HG03103 (cell line): ENCODE measurements at regions not wholly inside any gene's neighbourhood (a gene's known extent, or its start where the extent isn't known, plus 50 kb on each side); places are given as distances from the start of the nearest gene placed in this dataset.

Experiments used
- ATAC-seq: cut with Tn5 transposase; IDR thresholded peaks from one replicate; pipeline ENCODE4 v1.9.1; 2021; ENCODE audit warnings: low read depth; ENCODE audit not compliant: unreplicated experiment

GRCh38 chr3:181660337-181660736, 51.4 kb upstream of the SOX2 start:
- no peak for ATAC-seq

GRCh38 chr3:181637456-181637855, 74.3 kb upstream of the SOX2 start:
- ATAC-seq, result no peak

- no peak for ATAC-seq
Observed at GRCh38 chr3:181637056-181637455, 74.7 kb upstream of the SOX2 start.

GRCh38 chr3:181635141-181635540, 76.6 kb upstream of the SOX2 start:
- no peak for ATAC-seq

- no peak for ATAC-seq
Observed at GRCh38 chr3:181633556-181633955, 78.2 kb upstream of the SOX2 start.

- no peak for ATAC-seq
Observed at GRCh38 chr3:181631901-181632300, 79.8 kb upstream of the SOX2 start.

GRCh38 chr3:181630853-181631252, 80.9 kb upstream of the SOX2 start:
- ATAC-seq, result no peak

- no peak for ATAC-seq
Observed at GRCh38 chr3:181629711-181630110, 82.0 kb upstream of the SOX2 start.

- ATAC-seq, result no peak
Observed at GRCh38 chr3:181629029-181629428, 82.7 kb upstream of the SOX2 start.

- no peak for ATAC-seq
Observed at GRCh38 chr3:181628384-181628783, 83.3 kb upstream of the SOX2 start.

- no peak for ATAC-seq
Observed at GRCh38 chr3:181626036-181626435, 85.7 kb upstream of the SOX2 start.

- ATAC-seq, result no peak
Observed at GRCh38 chr3:181623924-181624694, 87.6 kb upstream of the SOX2 start.

GRCh38 chr3:181622365-181622764, 89.4 kb upstream of the SOX2 start:
- no peak for ATAC-seq

- no peak for ATAC-seq
Observed at GRCh38 chr3:181619897-181620296, 91.8 kb upstream of the SOX2 start.

GRCh38 chr3:181618260-181618659, 93.5 kb upstream of the SOX2 start:
- ATAC-seq, result no peak

- ATAC-seq, result no peak
Observed at GRCh38 chr3:181616088-181617070, 95.3 kb upstream of the SOX2 start.

- ATAC-seq, result no peak
Observed at GRCh38 chr3:181615666-181616065, 96.1 kb upstream of the SOX2 start.

GRCh38 chr3:181614878-181615277, 96.8 kb upstream of the SOX2 start:
- no peak for ATAC-seq

GRCh38 chr3:181613813-181614212, 97.9 kb upstream of the SOX2 start:
- ATAC-seq, result no peak

GRCh38 chr3:181613191-181613590, 98.5 kb upstream of the SOX2 start:
- no peak for ATAC-seq

- no peak for ATAC-seq
Observed at GRCh38 chr3:181610973-181611265, 100.8 kb upstream of the SOX2 start.
